CD4-positive, alpha-beta T cell treated with Interleukin-4 for 1 hour (primary cell): ENCODE measurements at regions not wholly inside any gene's neighbourhood (a gene's known extent, or its start where the extent isn't known, plus 50 kb on each side); places are given as distances from the start of the nearest gene placed in this dataset.
"Not testable (repeated sequence)": the region's sequence is repeated elsewhere in the genome, so short reads cannot be mapped to it uniquely, and the experiment has no call there.

Source experiments
- DNase-seq, 2 donors: peaks; one replicate each; pipeline ENCODE4 v3.0.0-alpha.2; 2020 to 2022

GRCh38 chr12:46711756-46712155, 114.0 kb downstream of the SLC38A4 start:
- no peak for DNase-seq

GRCh38 chr12:46710125-46710743, 115.6 kb downstream of the SLC38A4 start:
- DNase-seq, result no peak

- DNase-seq, result no peak
Measured at GRCh38 chr12:46702581-46703344, 123.0 kb downstream of the SLC38A4 start.

GRCh38 chr12:46701356-46701755, 124.4 kb downstream of the SLC38A4 start:
- DNase-seq, result no peak

DNA sequence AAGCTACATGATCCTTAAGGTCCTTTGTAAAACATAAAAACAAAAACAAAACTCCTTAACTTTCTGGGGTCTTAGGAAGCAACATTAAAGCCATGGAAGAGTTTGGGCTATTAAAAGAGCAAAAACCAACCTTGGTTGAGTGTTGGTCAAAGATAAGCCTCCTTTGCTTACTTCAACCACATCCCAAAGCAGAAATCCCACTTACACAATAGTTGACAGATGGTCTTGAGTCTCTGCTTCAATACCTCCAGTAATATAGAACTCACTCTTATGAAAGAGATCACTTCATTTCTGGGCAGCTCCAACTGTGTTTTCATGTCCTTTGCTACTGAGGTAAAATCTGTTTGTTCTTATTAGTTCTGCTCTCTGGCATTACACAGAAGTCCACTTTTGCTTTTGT, 125.8 kb downstream of the SLC38A4 start:
- no peak for DNase-seq

DNA sequence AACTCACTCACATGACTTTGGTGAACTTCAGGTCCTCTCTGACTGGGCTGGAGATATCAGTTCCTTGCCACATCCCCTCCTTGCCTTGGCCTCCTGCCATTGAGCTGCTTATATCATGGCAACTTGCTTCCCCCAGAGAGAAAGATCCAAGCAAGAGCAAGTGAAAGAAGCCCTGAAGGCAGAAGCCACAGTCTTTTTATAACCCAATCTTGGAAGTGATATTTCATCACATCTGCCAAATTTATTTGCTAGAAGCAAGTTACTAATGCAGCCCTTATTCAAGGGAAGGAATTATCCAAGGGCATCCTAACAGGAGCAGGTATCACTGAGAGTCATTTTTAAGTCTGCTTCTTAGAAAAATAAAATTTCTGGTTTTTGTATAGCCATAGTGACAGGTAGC, 127.8 kb downstream of the SLC38A4 start:
- DNase-seq, result no peak

- no peak for DNase-seq
Measured at GRCh38 chr12:46693518-46693917, 132.3 kb downstream of the SLC38A4 start.

DNA sequence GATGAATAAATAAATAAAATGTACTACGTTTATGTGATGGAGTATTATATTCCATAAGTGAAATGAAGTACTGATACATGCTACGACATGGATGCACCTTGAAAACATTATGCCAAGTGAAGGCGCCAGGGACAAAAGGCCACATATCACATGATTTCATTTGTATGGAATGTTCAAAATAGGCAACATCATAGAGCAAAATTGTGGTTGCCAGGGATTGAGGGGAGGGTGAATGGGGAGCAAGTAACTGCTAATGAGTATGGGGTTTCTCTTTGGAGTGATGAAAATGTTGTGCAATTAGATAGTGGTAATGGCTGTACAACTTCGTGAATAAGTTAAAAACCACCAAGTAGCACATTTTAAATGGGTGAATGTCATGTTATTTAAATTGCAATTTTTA, 132.8 kb downstream of the SLC38A4 start:
- no peak for DNase-seq

GRCh38 chr12:46692606-46693005, 133.2 kb downstream of the SLC38A4 start:
- no peak for DNase-seq

GRCh38 chr12:46686267-46686942, 139.4 kb downstream of the SLC38A4 start:
- DNase-seq, result no peak

- not testable (repeated sequence) for DNase-seq
Measured at GRCh38 chr12:46684243-46684642, 141.6 kb downstream of the SLC38A4 start.

GRCh38 chr12:46682148-46682547, 143.6 kb downstream of the SLC38A4 start:
- DNase-seq, result no peak

DNA sequence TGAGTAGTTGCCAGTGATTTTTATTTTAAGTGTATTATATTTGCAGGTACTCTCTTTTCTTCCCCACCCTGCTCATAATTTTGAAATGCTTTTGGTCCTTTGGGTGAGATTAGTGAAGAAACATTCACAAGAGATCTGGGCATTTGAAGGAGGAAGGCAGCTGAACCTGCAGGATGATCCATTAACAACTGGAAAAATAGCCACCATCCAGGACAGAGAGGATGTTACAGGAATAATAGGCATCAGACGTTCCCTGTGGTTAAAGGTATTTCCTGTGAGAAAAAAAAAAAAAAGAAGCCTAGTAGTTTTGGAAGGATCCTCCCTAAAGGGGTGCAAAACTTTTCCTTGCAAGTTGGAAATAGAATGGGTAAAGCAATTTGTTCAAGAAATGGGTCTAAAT, 145.3 kb downstream of the SLC38A4 start:
- no peak for DNase-seq

GRCh38 chr12:46679754-46680153, 146.0 kb downstream of the SLC38A4 start:
- no peak for DNase-seq

- no peak for DNase-seq
Measured at GRCh38 chr12:46678426-46678825, 147.4 kb downstream of the SLC38A4 start.

DNA sequence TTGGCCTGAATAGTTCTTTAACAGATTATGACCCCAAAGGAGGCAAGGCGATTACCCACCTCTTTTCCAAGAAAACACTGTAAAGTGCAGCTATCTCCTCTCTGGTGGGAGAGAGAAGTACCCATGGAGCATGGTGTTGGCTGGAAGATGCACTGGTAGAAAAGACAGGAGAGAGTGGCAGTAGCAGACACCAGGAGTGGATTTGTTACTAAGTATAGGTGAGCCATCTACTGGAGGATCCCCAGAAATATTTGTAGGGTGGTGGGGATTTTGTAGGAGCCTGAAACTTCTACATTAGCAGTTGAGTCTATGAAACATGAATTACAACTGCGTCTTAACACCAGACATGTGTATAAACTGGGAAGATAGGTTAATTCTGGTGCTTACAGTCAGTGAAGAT, 148.0 kb downstream of the SLC38A4 start:
- peak in 1 of 2 donors; percentile 16 for DNase-seq

DNA sequence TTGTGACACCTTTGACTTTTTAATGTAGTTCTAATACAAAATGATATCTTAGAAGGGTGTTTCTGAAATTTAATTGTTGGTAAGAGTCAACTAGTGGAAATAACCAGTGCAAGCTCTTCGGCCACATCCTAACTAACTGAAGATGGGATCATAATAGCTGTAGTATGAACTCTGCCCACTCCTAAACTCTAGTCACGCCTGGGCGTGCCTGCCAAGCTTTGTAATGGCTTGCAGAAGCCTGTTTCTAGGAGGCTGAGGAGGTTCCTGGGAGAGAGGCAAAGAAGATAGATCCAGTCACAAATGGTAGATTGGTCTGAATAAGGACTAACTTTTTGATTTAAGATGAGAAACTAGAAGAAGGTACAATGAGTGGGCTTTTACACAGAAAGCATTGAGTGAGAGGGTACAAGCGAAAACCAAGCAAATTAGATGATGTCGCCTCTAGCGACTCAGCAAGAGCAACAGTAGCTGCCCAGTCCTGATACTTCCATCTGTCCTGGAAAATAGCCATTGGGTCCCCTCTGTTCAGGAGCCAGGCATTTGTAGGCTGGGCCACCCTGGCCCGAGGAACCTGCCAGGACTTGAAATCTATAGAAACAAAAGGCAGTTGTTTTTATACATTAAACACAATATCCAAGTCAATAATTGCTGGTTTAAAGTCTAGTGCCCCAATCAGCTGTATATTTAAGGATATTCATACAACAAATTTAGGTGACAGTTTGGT, 148.8 kb downstream of the SLC38A4 start:
- no peak for DNase-seq

GRCh38 chr12:46676396-46676795, 149.4 kb downstream of the SLC38A4 start:
- no peak for DNase-seq

- peak in 1 of 2 donors; percentile 30 for DNase-seq
Measured at GRCh38 chr12:46675736-46676135, 150.1 kb downstream of the SLC38A4 start.

DNA sequence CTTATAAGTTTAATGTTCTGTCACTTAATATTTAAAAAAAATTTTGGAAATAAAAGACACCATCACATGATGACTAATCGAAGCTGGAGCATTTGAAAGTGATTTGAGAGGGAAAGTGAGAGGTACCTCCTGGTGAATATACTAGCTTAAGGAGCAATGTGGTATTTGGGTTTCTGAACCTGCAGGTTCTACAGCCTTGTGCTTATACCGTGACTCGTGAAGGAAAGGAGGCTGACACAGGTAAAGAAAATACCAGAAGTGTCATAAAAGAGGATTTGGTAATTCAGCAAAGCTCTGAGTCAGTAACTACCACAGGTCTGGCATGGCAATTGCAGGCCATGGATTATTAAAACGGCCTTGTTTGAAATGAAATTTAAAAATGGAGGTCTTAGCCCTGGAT, 151.0 kb downstream of the SLC38A4 start:
- DNase-seq, result no peak

DNA sequence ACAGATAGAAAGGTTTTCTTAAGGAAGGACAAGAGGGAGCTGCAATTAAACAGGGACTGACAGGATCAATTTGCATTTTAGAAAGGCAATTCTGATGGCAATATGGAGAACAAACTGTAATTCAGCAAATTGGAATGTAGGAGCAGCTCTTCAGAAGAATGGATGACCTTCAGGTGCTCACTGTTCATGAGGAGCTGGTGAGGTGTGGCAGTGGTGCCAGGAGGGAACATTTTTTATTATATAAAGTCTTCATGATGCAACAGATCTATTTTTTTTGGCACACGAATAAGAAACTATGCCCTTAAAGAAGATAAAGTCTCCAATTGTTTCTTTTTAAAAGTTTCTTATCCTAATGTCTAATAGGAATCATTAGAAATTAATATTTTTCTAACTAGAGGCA, 151.7 kb downstream of the SLC38A4 start:
- no peak for DNase-seq

GRCh38 chr12:46671102-46671501, 154.7 kb downstream of the SLC38A4 start:
- DNase-seq, result no peak

- no peak for DNase-seq
Measured at GRCh38 chr12:46670636-46671035, 155.2 kb downstream of the SLC38A4 start.
